Stimulated activated CD8-positive, alpha-beta memory T cell treated with anti-CD3 and anti-CD28 coated beads, Interleukin-4, amount 100 ng/mL, for 48 hours (primary cell): ENCODE measurements at regions not wholly inside any gene's neighbourhood (a gene's known extent, or its start where the extent isn't known, plus 50 kb on each side); places are given as distances from the start of the nearest gene placed in this dataset.

Experiments used
- DNase-seq: peaks from one replicate; pipeline ENCODE4 v3.0.0-alpha.2; 2020

DNA sequence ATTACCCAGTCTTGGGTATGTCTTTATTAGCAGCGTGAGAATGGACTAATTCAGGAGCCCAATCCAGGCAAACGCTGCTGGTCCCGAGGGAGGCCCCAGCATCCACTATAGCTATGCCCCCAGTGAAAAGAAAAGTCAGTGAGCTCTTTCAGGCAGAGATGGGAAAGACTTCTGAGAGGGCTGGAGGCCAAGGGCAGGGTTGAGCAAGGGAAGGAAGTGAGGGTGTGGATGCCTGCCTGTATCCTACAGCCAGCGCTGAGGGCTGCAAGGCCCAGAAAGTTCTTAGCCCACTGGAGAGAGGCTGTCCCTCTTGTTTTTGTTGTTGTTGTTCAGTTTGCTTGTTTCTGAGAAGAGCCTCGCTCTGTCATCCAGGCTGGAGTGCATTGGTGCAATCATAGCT lies 261.6 kb downstream of the ZEB1 start:
- no peak for DNase-seq
